ENCODE measurements at regions not wholly inside any gene's neighbourhood (a gene's known extent, or its start where the extent isn't known, plus 50 kb on each side); places are given as distances from the start of the nearest gene placed in this dataset.
"Not testable (repeated sequence)": the region's sequence is repeated elsewhere in the genome, so short reads cannot be mapped to it uniquely, and the experiment has no call there.

GRCh38 chr21:16117331-16117730, 387.5 kb downstream of the USP25 start:
- Histone ChIP-seq H3K27me3 (ENCODE audit: insufficient read depth, low read depth, severe bottlenecking) (no peaks in the 10 kb centered on the region), H3K4me3 (ENCODE audit: low read depth, low read length) (no peak overlapping the region), H3K27ac (no peak overlapping the region), H3K36me3 (no peaks in the 10 kb centered on the region), H3K9me3 (ENCODE audit: severe bottlenecking) (no peaks in the 10 kb centered on the region)
- TF ChIP-seq CTCF (IDR thresholded peaks at IDR 0.05; ENCODE audit: low read depth, low read length) = no peak
- no peak for DNase-seq

- Histone ChIP-seq H3K9me3 (ENCODE audit: severe bottlenecking) (no peaks in the 10 kb centered on the region), H3K27me3 (ENCODE audit: insufficient read depth, low read depth, severe bottlenecking) (no peaks in the 10 kb centered on the region), H3K4me3 (ENCODE audit: low read depth, low read length) (no peak overlapping the region), H3K36me3 (no peaks in the 10 kb centered on the region), H3K27ac (no peak overlapping the region)
- no peak for DNase-seq
- TF ChIP-seq CTCF (IDR thresholded peaks at IDR 0.05; ENCODE audit: low read depth, low read length) = no peak
Measured at GRCh38 chr21:16117851-16118590, 388.2 kb downstream of the USP25 start.

- no peak overlapping the region for H3K27ac ChIP-seq
- no peaks in the 10 kb centered on the region for H3K27me3 ChIP-seq (ENCODE audit: insufficient read depth, low read depth, severe bottlenecking)
- no peak overlapping the region for H3K4me3 ChIP-seq (ENCODE audit: low read depth, low read length)
- no peak for DNase-seq
- H3K9me3 ChIP-seq (ENCODE audit: severe bottlenecking) = no peaks in the 10 kb centered on the region
- no peak for TF ChIP-seq CTCF (IDR thresholded peaks at IDR 0.05; ENCODE audit: low read depth, low read length)
- no peaks in the 10 kb centered on the region for H3K36me3 ChIP-seq
Measured at GRCh38 chr21:16124378-16125138, 394.8 kb downstream of the USP25 start.

GRCh38 chr21:16125274-16125673, 395.5 kb downstream of the USP25 start:
- no peaks in the 10 kb centered on the region for H3K9me3 ChIP-seq (ENCODE audit: severe bottlenecking)
- H3K27me3 ChIP-seq (ENCODE audit: insufficient read depth, low read depth, severe bottlenecking) = no peaks in the 10 kb centered on the region
- no peak overlapping the region for H3K27ac ChIP-seq
- H3K36me3 ChIP-seq = no peaks in the 10 kb centered on the region
- DNase-seq = no peak
- no peak overlapping the region for H3K4me3 ChIP-seq (ENCODE audit: low read depth, low read length)
- no peak for TF ChIP-seq CTCF (IDR thresholded peaks at IDR 0.05; ENCODE audit: low read depth, low read length)

GRCh38 chr21:16132453-16132852, 402.7 kb downstream of the USP25 start:
- not testable (repeated sequence) for H3K27me3 ChIP-seq (ENCODE audit: insufficient read depth, low read depth, severe bottlenecking); H3K27ac ChIP-seq; H3K36me3 ChIP-seq; H3K9me3 ChIP-seq (ENCODE audit: severe bottlenecking); H3K4me3 ChIP-seq (ENCODE audit: low read depth, low read length)
- DNase-seq = peak; percentile 14

- Histone ChIP-seq H3K9me3 (ENCODE audit: severe bottlenecking) (no peaks in the 10 kb centered on the region), H3K27ac (no peak overlapping the region), H3K4me3 (ENCODE audit: low read depth, low read length) (no peak overlapping the region), H3K27me3 (ENCODE audit: insufficient read depth, low read depth, severe bottlenecking) (no peaks in the 10 kb centered on the region), H3K36me3 (no peaks in the 10 kb centered on the region)
- no peak for DNase-seq
- TF ChIP-seq CTCF (IDR thresholded peaks at IDR 0.05; ENCODE audit: low read depth, low read length) = no peak
Measured at GRCh38 chr21:16133248-16133647, 403.5 kb downstream of the USP25 start.
